Spleen (tissue), 7 donors: ENCODE measurements at regions not wholly inside any gene's neighbourhood (a gene's known extent, or its start where the extent isn't known, plus 50 kb on each side); places are given as distances from the start of the nearest gene placed in this dataset.

Source experiments
- POLR2AphosphoS5 ChIP-seq, 3 donors: sonication (generic); formaldehyde crosslinking; IDR thresholded peaks; one replicate each; pipeline ENCODE4 v1.5.1; 2017; ENCODE audit warnings: antibody characterized with exemption in 3 of 3
- TF ChIP-seq, protein P1 (sequence below), 11 experiments: fragments of 200-600 bp in 7 of 11; fragments of 450-650 bp in 4 of 11; sonication (generic) in 4 of 11; IDR thresholded peaks in 8 of 11; conservative IDR thresholded peaks in 3 of 11; 1 replicate in 7 of 11; 2 replicates in 4 of 11; pipeline versions ENCODE4 v1.4.0 to v1.8.0; 2016 to 2021; ENCODE audit warnings: antibody characterized with exemption in 11 of 11, inconsistent platforms in 4 of 11, mild to moderate bottlenecking in 1 of 11
- donor health status: DM: no; HTN: no; CAD: no; lungs with moderate emphysema.
- donor health status: DM: no; HTN: no; CAD: no.
- donor health status: DM: no; HTN: no; CAD: no.

DNA sequence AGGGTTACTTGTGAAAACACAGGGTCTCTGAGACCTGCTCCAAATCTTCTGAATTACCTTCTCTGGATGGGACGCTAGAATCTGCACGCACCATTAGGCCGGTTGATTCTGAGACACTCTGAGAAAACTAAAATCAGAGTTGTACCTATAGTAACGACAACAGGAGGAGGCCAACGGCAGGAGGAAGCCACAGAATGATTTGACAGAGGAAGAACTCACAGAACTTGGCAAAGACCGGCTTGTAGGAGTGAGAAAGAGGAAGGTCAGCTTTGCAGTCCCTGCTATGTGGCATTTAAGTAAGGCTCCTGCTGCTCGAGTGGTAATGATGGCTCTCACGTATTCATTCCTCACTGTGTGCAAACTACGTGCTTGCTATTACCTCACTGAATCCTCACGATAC lies 483.0 kb downstream of the TMEM114 start:
- TF ChIP-seq POLR2AphosphoS5 (IDR thresholded peaks at IDR 0.05) = no peak
- TF ChIP-seq, protein P1, sequence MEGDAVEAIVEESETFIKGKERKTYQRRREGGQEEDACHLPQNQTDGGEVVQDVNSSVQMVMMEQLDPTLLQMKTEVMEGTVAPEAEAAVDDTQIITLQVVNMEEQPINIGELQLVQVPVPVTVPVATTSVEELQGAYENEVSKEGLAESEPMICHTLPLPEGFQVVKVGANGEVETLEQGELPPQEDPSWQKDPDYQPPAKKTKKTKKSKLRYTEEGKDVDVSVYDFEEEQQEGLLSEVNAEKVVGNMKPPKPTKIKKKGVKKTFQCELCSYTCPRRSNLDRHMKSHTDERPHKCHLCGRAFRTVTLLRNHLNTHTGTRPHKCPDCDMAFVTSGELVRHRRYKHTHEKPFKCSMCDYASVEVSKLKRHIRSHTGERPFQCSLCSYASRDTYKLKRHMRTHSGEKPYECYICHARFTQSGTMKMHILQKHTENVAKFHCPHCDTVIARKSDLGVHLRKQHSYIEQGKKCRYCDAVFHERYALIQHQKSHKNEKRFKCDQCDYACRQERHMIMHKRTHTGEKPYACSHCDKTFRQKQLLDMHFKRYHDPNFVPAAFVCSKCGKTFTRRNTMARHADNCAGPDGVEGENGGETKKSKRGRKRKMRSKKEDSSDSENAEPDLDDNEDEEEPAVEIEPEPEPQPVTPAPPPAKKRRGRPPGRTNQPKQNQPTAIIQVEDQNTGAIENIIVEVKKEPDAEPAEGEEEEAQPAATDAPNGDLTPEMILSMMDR (IDR thresholded peaks at IDR 0.05 in 8 of 11, conservative IDR thresholded peaks at IDR 0.05 in 3 of 11) = no peak
